Amygdala (tissue), 56 donors: ENCODE measurements at regions not wholly inside any gene's neighbourhood (a gene's known extent, or its start where the extent isn't known, plus 50 kb on each side); places are given as distances from the start of the nearest gene placed in this dataset.
"Not testable (repeated sequence)": the region's sequence is repeated elsewhere in the genome, so short reads cannot be mapped to it uniquely, and the experiment has no call there.

Experiments used
- DNase-seq, 56 donors: peaks; one replicate each; lab custom pipeline; 2025; lab: John Stamatoyannopoulos, UW

DNA sequence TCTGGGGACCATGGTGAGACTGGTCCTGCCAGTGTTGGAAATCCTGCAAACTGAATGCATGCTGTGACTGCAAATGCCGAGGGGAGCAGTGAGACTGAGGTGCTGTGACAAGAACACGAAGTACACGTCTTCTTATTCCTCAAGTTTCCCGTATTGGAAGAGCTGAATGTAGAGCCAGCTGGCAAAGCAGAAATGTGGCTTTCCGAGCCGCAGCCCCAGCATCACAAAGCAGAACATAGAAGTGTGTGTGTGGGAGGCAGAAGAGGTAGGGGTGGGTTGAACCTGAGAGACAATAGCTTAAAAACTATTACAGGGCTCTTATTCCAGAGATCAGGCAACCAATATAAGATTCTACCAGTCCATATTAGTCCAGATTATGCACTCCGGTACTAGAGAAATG lies 98.8 kb downstream of the CARTPT start:
- no peak for DNase-seq

DNA sequence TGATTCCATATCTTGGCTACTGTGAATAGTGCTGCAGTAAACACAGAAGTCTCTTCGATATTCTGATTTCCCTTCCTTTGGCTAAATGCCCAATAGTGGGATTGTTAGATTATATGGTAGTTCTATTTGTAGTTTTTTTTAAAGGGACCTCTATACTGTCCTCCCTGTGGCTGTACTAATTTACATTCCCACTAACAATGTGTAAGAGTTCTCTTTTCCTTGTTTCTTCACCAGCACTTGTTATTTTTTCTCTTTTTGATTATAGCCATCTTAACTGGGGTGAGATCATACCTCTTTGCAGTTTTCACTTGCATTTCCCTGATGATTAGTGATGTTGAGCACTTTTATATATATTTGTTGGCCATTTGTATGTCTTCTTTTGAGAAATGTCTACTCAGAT lies 102.0 kb downstream of the CARTPT start:
- DNase-seq: no peak

DNA sequence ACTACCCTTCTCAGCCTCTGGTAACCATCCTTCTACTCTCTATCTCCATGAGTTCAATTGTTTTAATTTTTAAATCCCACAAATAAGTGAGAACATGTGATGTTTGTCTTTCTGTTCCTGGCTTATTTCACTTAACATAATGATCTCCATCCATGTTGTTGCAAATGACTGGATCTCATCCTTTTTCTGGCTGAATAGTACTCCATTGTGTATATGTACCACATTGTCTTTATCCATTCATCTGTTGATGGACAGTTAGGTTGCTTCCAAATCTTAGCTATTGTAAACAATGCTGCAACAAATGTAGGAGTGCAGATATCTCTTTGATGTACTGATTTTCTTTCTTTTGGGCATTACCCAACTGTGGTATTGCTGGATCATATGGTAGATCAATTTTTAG lies 103.0 kb downstream of the CARTPT start:
- not testable (repeated sequence) for DNase-seq

GRCh38 chr5:71825992-71826391 lies 106.9 kb downstream of the CARTPT start:
- no peak for DNase-seq

DNA sequence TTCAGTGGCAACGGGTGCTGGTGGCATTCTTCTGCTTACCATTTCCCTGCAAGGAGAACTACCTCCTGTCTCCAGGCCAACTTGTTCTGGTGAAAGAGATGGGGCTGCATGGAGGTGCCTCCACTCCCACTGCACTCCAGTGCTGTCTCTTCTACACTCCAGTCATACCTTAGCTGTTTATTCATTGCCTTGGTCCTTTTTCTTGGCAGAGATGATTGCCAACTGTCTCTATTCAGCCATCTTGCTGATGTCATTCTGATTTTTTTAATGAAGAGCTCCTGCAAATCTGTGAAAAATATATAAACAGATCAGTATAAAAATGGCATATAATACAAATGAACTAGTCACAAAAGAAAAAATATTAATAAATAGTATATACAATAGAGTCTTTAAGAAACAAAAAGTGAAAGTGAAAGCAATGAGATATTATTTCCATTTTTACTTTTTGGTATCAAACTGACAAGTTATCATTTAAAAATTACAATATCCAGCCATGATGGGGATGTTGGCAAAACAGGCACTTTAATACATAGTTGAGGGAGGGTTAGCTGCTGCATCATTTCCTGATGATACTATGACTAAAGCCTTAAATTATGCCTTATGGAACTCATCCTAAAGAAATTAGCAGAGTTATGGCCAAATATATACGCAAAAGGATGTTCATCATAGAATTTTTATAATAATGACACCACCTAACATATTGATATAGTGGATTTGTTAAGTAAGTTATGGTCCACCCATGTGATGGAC lies 109.4 kb downstream of the CARTPT start:
- DNase-seq: no peak

GRCh38 chr5:71829206-71829605 lies 110.1 kb downstream of the CARTPT start:
- DNase-seq: no peak

DNA sequence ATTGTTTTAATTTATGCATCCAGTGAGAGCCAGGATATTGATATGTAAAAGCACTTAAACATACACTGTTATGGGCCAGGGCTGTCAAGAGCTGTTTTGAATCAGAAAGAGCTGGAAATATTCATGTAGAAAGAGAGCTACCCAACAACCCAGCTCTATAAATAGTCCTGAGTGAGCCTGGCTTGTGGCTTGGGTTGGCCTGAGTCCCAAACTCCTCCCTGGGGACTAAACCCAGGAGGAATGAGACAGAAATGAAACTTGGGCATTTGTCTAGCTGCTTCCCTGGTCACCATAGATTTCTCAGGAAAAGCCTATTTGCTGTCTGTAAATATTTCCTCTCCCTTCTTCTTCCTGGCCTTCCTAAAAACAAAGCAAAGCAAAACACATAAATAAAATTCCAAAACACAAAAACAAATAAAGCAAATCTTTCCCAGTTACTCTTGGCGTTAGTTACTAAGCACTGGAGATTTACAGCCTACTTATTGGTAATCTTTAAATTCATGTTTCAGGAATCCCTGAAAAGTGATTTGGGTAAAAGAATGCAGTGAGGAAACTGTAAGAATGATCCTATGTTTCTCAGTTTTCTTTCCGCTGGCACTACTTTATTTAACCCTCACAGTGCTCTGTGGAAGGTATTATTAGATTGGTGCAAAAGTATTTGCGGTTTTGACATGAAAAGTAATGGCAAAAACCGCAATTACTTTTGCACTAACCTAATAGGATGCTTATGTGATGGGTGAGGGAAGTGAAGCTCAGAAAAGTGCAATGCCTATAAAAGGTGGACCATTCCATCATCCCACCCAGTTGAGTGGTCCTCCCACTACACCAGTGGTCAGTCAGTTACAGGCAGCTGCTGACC lies 111.8 kb downstream of the CARTPT start:
- peak in 20 of 56 donors; percentile 1 to 42 (median 12) for DNase-seq

DNA sequence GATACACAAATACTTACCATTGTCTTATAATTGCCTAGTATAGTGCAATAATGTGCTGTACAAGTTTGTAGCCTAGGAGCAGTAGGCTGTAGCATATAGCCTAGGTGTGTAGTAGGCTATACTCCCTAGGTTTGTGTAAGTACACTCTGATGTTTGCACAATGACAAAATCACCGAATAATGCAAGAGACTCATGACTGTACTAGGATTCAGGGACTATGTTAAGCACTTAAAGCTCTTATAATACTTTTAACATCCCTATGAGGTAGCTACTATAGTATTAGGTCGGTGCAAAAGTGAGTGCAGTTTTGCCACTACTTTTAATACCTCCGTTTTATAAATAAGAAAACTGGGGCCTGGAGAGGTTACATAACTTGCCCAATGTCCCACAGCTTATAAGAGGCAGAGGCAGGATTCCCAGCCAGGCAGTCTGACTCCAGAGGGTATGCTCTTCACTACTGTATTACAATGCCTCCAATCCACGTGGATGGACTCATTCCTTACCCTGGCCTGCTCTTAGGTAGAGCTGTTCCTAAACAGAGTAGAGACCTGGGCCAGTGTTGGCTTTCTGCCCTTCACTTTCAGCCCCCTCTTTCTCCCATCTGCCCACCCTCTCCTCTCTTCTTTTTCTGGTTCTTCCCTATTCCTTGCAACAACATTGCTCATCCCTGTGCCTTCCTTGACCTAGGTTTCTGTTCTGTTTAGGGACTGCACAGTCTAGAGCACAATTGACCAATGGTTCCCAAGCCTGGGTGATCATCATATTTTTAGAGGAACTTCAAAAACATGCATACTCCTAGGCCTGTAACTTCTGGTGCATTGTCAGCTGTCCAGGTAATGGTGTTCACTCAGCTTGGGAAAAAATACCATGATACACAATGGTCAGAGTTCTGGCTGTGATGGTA lies 114.0 kb downstream of the CARTPT start:
- no peak for DNase-seq

DNA sequence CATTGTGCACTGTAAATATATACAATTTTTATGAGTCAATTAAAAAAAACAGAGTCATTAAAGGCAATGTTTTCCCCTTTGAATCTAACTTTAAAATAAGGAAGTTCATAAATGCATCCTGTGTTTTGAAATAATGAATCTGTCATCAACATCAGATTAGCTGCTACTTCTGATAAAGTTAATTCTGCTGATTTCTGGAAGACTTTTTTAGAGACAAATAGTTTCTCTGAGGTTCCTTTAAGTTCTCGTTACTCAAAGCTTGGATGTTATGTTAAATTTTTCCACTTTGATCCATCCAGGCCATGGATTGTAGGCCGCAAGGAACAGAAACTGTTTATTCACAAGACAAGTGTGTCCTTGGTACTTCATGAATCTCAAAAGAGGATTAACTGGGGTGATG lies 115.5 kb downstream of the CARTPT start:
- no peak for DNase-seq

- DNase-seq: no peak
Observed at GRCh38 chr5:71836084-71836483, 117.0 kb downstream of the CARTPT start.

GRCh38 chr5:71836559-71837112 lies 117.6 kb downstream of the CARTPT start:
- no peak for DNase-seq

- DNase-seq: no peak
Observed at GRCh38 chr5:71838286-71838685, 119.2 kb downstream of the CARTPT start.

DNA sequence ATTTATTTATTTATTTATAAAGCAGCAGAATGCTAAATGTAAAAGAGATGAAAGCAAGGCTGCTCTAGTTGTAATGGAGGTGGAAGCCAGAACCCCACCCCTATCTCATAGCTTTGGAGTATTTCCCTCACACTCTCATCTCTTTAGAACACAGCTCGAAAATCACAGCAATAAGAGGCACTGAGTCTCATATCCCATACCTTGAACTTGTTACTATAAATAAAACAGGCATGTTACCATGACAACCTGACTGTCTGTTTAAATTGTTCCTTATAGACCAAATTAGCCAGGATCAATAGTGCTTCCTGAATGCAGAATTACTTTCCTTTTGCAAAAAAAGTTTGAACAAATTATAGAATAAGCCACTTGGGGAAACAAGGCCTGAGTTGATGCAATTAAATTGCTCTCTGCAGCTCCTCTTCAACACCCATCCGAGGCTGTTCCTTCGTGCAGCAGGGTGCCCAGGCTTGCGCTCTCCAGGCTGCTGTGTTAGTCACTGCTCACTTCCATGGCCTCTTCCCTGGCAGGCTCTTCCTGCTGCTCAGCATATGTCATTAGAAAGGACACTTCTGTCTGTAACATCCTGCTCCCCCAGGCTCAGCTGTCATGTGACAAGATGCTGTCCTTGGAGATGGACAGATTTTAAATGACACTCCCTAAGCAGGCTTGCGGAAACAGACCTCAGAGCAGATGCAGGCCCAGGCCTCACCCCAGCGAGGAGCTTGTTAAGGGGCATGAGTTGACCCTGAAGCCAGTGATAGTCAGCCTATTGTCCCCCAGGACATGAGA lies 120.2 kb downstream of the CARTPT start:
- DNase-seq: no peak

GRCh38 chr5:71841107-71841506 lies 122.0 kb downstream of the CARTPT start:
- no peak for DNase-seq

- DNase-seq: no peak
Observed at GRCh38 chr5:71843111-71843510, 124.0 kb downstream of the CARTPT start.

DNA sequence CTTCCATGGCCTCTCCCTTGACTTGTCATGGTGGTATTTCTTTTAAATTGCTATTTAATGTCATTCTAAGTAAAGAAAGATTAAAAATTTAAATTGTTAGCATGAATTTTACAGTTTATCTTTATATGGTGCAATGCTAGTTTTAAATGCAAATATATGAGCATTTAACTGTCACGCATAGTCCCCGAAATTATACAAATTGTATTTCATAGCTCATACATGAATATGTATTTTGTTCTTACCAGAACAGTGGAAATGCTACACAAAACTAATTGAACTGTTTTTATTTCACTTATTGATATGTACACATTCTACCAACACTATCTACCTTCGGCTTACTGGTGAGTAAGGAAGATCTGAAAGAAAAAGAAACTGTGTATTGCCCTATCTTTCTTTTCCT lies 125.8 kb downstream of the CARTPT start:
- DNase-seq: no peak

GRCh38 chr5:71859515-71859914 lies 140.4 kb downstream of the CARTPT start:
- DNase-seq: no peak

GRCh38 chr5:71860048-71860447 lies 141.0 kb downstream of the CARTPT start:
- no peak for DNase-seq

DNA sequence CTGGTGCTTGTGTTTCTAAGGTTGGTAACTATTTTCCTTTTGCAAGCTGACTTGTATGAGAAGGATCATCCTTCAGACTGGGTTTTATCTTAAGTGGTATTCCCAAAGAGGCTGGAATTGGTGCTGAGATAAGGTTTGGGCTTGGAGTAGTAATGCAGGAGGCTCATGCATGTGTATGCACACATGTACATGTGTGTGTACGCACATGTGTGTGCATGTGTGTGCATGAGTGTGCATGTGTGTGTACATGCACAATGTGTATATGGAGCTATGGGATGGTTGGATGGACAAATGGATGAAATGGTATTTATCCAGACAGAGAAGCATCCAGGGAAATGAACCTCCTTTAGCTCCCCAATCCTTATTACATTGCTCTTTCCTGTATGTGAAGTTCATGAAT lies 142.6 kb downstream of the CARTPT start:
- no peak for DNase-seq

DNA sequence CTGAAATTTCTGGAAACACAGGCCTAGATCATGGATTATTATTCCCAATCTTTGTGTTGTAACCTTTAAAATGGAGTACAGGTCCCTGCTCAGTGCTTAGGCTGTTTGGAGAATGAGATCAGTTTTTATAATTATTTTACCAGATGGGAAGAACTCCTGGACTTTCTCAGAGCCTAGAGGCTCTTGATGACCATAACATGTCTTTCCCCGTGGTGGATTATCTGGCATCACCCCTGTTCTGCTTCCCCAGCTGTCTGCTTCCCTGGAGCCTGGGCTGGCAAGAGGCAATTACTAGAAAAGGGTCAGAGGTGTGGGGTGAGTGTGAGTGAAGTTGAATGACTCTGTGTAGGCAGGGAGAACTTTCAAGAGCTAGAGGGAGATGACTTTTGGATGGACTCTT lies 143.0 kb downstream of the CARTPT start:
- DNase-seq: no peak
